ENCODE measurements at regions not wholly inside any gene's neighbourhood (a gene's known extent, or its start where the extent isn't known, plus 50 kb on each side); places are given as distances from the start of the nearest gene placed in this dataset.
"Not testable (repeated sequence)": the region's sequence is repeated elsewhere in the genome, so short reads cannot be mapped to it uniquely, and the experiment has no call there.

- DNase-seq: no peak
These were observed 381.2 kb upstream of the SORCS1 start for GRCh38 chr10:107545717-107546116.

- no peak for DNase-seq
These were observed 380.4 kb upstream of the SORCS1 start for GRCh38 chr10:107544706-107545520.

GRCh38 chr10:107542607-107543006, 378.1 kb upstream of the SORCS1 start:
- DNase-seq: no peak

- DNase-seq: no peak
These were observed 377.5 kb upstream of the SORCS1 start for GRCh38 chr10:107542016-107542415.

GRCh38 chr10:107540981-107541380, 376.5 kb upstream of the SORCS1 start:
- no peak for DNase-seq

- DNase-seq: no peak
These were observed 364.8 kb upstream of the SORCS1 start for GRCh38 chr10:107529350-107529749.

- DNase-seq: no peak
These were observed 355.8 kb upstream of the SORCS1 start for GRCh38 chr10:107520348-107520747.

- DNase-seq: no peak
These were observed 353.3 kb upstream of the SORCS1 start for GRCh38 chr10:107517811-107518210.

- no peak for DNase-seq
These were observed 351.8 kb upstream of the SORCS1 start for GRCh38 chr10:107516349-107516748.

GRCh38 chr10:107504011-107504410, 339.5 kb upstream of the SORCS1 start:
- DNase-seq: not testable (repeated sequence)

GRCh38 chr10:107502229-107502985, 337.9 kb upstream of the SORCS1 start:
- DNase-seq: no peak

- DNase-seq: no peak
These were observed 334.5 kb upstream of the SORCS1 start for GRCh38 chr10:107498983-107499382.

- DNase-seq: no peak
These were observed 332.5 kb upstream of the SORCS1 start for GRCh38 chr10:107497024-107497423.

GRCh38 chr10:107496594-107496993, 332.1 kb upstream of the SORCS1 start:
- no peak for DNase-seq

- no peak for DNase-seq
These were observed 327.9 kb upstream of the SORCS1 start for GRCh38 chr10:107492389-107492788.

GRCh38 chr10:107490389-107490788, 325.9 kb upstream of the SORCS1 start:
- no peak for DNase-seq

GRCh38 chr10:107487284-107487683, 322.8 kb upstream of the SORCS1 start:
- DNase-seq: no peak

- DNase-seq: no peak
These were observed 320.5 kb upstream of the SORCS1 start for GRCh38 chr10:107485019-107485418.

GRCh38 chr10:107481881-107482280, 317.4 kb upstream of the SORCS1 start:
- DNase-seq: no peak

- DNase-seq: no peak
These were observed 316.7 kb upstream of the SORCS1 start for GRCh38 chr10:107481224-107481623.

- no peak for DNase-seq
These were observed 316.3 kb upstream of the SORCS1 start for GRCh38 chr10:107480781-107481180.

- DNase-seq: peak; percentile 27 to 43
These were observed 312.8 kb upstream of the SORCS1 start for GRCh38 chr10:107477266-107477665.

GRCh38 chr10:107476408-107476807, 311.9 kb upstream of the SORCS1 start:
- no peak for DNase-seq

GRCh38 chr10:107474650-107475049, 310.1 kb upstream of the SORCS1 start:
- no peak for DNase-seq
